ENCODE measurements at regions not wholly inside any gene's neighbourhood (a gene's known extent, or its start where the extent isn't known, plus 50 kb on each side); places are given as distances from the start of the nearest gene placed in this dataset.
A peak's percentile ranks its signal among the peaks of the same experiment; 100 is the strongest.

DNA sequence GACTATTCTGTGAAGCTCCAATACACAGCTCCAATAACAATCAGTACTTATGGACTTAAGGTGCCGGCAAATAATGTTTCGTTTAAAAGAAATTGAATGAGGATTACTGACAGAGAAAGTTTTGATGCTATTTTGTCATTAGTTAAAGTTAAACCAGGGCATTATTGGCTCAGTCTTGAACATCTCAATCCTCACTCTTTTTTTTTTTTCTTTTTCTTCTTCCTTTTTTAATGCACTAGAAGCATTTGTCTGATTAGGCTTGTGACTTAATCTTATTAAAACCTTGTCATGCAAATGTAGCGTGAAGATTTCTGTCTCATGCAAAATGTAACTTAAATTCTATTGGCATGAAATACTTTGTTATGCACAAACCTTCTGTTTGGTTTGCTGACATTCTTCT lies 346.8 kb upstream of the ADGRL2 start:
- H3K4ac ChIP-seq (ENCODE audit: low read depth in 1 of 2, low read length in 2 of 2): no peak overlapping the region
- H3K4me2 ChIP-seq (ENCODE audit: low read length, poor library complexity, severe bottlenecking): no peak overlapping the region
- H3K9ac ChIP-seq (ENCODE audit: low read length): no peak overlapping the region
- WGBS: no CpG with 5 or more reads among the region's 3 CpGs
- no peak overlapping the region for H3K27ac ChIP-seq (ENCODE audit: low read length, poor library complexity, severe bottlenecking)
- no peaks in the 10 kb centered on the region for H3K4me1 ChIP-seq (ENCODE audit: control insufficient read depth, insufficient read depth, low read depth, low read length)
- no peak overlapping the region for H4K91ac ChIP-seq (ENCODE audit: low read length)
- no peaks in the 10 kb centered on the region for H3K9me3 ChIP-seq (ENCODE audit: control insufficient read depth, low read length)
- H4K8ac ChIP-seq (ENCODE audit: low read length): no peak overlapping the region
- no peaks in the 10 kb centered on the region for H3K27me3 ChIP-seq (ENCODE audit: control insufficient read depth in 1 of 2, insufficient read depth in 1 of 2, low read length in 2 of 2)
- H2BK15ac ChIP-seq (ENCODE audit: low read depth, poor library complexity, severe bottlenecking): no peak overlapping the region
- DNase-seq: no peak
- H3K79me1 ChIP-seq (replicated peaks; ENCODE audit: low read length, poor library complexity, severe bottlenecking): no peaks in the 10 kb centered on the region
- no peak overlapping the region for H3K18ac ChIP-seq (ENCODE audit: low read depth in 1 of 2, low read length in 2 of 2)
- no peak overlapping the region for H2AK5ac ChIP-seq (ENCODE audit: low read length, severe bottlenecking)
- no peak overlapping the region for H2BK120ac ChIP-seq (ENCODE audit: low read depth, low read length)
- H2BK5ac ChIP-seq (ENCODE audit: low read depth, low read length, poor library complexity, severe bottlenecking): no peak overlapping the region
- H3K23ac ChIP-seq (ENCODE audit: low read length in 2 of 2): no peak overlapping the region
- H2BK12ac ChIP-seq (ENCODE audit: low read length in 2 of 2): no peak overlapping the region
- H3K14ac ChIP-seq (ENCODE audit: low read length in 2 of 2): no peak overlapping the region
- H3K4me3 ChIP-seq (ENCODE audit: insufficient read depth in 1 of 2, low read depth in 1 of 2, low read length in 2 of 2): no peak overlapping the region
- H3K36me3 ChIP-seq (ENCODE audit: control insufficient read depth in 1 of 2, insufficient read depth in 2 of 2, low read depth in 1 of 2, low read length in 2 of 2): no peaks in the 10 kb centered on the region
- H2AFZ ChIP-seq (ENCODE audit: low read depth, low read length): no peak overlapping the region

DNA sequence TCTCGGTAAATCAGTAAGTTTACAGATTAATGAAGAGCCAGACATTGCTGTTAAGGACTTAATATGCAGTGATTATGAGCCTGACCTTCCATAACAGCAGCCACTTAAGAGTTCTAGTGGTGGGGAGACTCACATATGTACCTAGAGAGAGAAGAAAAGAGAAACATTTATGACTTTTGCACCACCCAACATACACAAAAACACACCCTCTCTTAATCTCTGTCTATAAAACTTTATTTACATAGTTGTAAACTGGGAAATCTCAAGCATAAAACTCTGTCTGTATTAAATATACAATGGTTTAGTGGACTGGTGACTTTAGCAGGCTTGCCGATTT lies 347.4 kb upstream of the ADGRL2 start:
- H3K4me3 ChIP-seq (ENCODE audit: insufficient read depth in 1 of 2, low read depth in 1 of 2, low read length in 2 of 2): no peak overlapping the region
- H2BK5ac ChIP-seq (ENCODE audit: low read depth, low read length, poor library complexity, severe bottlenecking): no peak overlapping the region
- H3K4ac ChIP-seq (ENCODE audit: low read depth in 1 of 2, low read length in 2 of 2): no peak overlapping the region
- no peak overlapping the region for H3K27ac ChIP-seq (ENCODE audit: low read length, poor library complexity, severe bottlenecking)
- H3K36me3 ChIP-seq (ENCODE audit: control insufficient read depth in 1 of 2, insufficient read depth in 2 of 2, low read depth in 1 of 2, low read length in 2 of 2): no peaks in the 10 kb centered on the region
- no peaks in the 10 kb centered on the region for H3K9me3 ChIP-seq (ENCODE audit: control insufficient read depth, low read length)
- H3K4me2 ChIP-seq (ENCODE audit: low read length, poor library complexity, severe bottlenecking): peak overlapping the region; percentile 29
- H2BK15ac ChIP-seq (ENCODE audit: low read depth, poor library complexity, severe bottlenecking): no peak overlapping the region
- H3K23ac ChIP-seq (ENCODE audit: low read length in 2 of 2): no peak overlapping the region
- no peaks in the 10 kb centered on the region for H3K79me1 ChIP-seq (replicated peaks; ENCODE audit: low read length, poor library complexity, severe bottlenecking)
- no peak overlapping the region for H2BK120ac ChIP-seq (ENCODE audit: low read depth, low read length)
- H4K8ac ChIP-seq (ENCODE audit: low read length): no peak overlapping the region
- H3K9ac ChIP-seq (ENCODE audit: low read length): no peak overlapping the region
- no peak overlapping the region for H2BK12ac ChIP-seq (ENCODE audit: low read length in 2 of 2)
- H3K18ac ChIP-seq (ENCODE audit: low read depth in 1 of 2, low read length in 2 of 2): no peak overlapping the region
- no peak overlapping the region for H2AFZ ChIP-seq (ENCODE audit: low read depth, low read length)
- DNase-seq: no peak
- no peak overlapping the region for H2AK5ac ChIP-seq (ENCODE audit: low read length, severe bottlenecking)
- no peak overlapping the region for H4K91ac ChIP-seq (ENCODE audit: low read length)
- H3K4me1 ChIP-seq (ENCODE audit: control insufficient read depth, insufficient read depth, low read depth, low read length): no peaks in the 10 kb centered on the region
- H3K27me3 ChIP-seq (ENCODE audit: control insufficient read depth in 1 of 2, insufficient read depth in 1 of 2, low read length in 2 of 2): no peaks in the 10 kb centered on the region
- 84% methylated on average over 1 of the region's 2 CpGs for WGBS
- H3K14ac ChIP-seq (ENCODE audit: low read length in 2 of 2): no peak overlapping the region

DNA sequence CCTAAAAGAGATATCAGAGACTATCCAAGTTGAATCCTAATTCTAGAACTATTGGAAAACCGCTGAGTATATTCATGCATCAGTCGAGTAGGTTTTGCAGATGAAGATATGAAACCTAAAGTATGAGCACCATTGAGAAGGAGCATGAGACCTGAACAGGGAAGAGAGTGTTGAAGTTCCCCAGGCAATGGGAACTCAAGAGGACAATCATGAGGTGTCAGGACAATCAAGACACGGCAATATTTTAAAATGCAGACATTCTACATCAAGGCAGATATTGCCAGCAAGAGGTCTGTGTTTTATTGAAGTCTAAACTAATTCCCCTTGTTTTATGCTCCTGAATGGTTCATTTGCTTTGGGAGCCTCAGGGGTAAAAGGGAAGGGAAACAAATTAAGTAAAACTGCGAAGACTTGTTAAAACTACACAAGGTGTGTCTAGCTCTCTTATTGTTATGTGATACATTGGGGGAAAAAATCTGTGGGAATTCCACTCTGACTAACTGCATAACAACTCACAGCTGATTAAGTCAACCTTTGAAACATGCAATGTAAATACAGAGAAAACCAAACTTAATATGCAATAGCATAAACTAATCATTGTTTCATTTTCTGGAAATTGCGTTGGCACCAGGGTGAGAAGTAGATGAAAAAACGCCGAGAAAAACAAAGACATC lies 347.9 kb upstream of the ADGRL2 start:
- Histone ChIP-seq H2BK15ac (ENCODE audit: low read depth, poor library complexity, severe bottlenecking) (no peak overlapping the region), H3K4me3 (ENCODE audit: insufficient read depth in 1 of 2, low read depth in 1 of 2, low read length in 2 of 2) (no peak overlapping the region), H3K9me3 (ENCODE audit: control insufficient read depth, low read length) (no peaks in the 10 kb centered on the region), H2AFZ (ENCODE audit: low read depth, low read length) (no peak overlapping the region), H4K91ac (ENCODE audit: low read length) (no peak overlapping the region), H3K27me3 (ENCODE audit: control insufficient read depth in 1 of 2, insufficient read depth in 1 of 2, low read length in 2 of 2) (no peaks in the 10 kb centered on the region), H3K14ac (ENCODE audit: low read length in 2 of 2) (no peak overlapping the region), H2AK5ac (ENCODE audit: low read length, severe bottlenecking) (no peak overlapping the region), H3K4me1 (ENCODE audit: control insufficient read depth, insufficient read depth, low read depth, low read length) (no peaks in the 10 kb centered on the region), H3K9ac (ENCODE audit: low read length) (no peak overlapping the region), H3K4ac (ENCODE audit: low read depth in 1 of 2, low read length in 2 of 2) (no peak overlapping the region), H3K27ac (ENCODE audit: low read length, poor library complexity, severe bottlenecking) (no peak overlapping the region), H3K18ac (ENCODE audit: low read depth in 1 of 2, low read length in 2 of 2) (peak overlapping the region in 1 of 2 experiments; percentile 2), H3K79me1 (replicated peaks; ENCODE audit: low read length, poor library complexity, severe bottlenecking) (no peaks in the 10 kb centered on the region), H2BK5ac (ENCODE audit: low read depth, low read length, poor library complexity, severe bottlenecking) (no peak overlapping the region), H4K8ac (ENCODE audit: low read length) (no peak overlapping the region), H3K4me2 (ENCODE audit: low read length, poor library complexity, severe bottlenecking) (peak overlapping the region; percentile 29), H3K36me3 (ENCODE audit: control insufficient read depth in 1 of 2, insufficient read depth in 2 of 2, low read depth in 1 of 2, low read length in 2 of 2) (no peaks in the 10 kb centered on the region), H2BK120ac (ENCODE audit: low read depth, low read length) (no peak overlapping the region), H2BK12ac (ENCODE audit: low read length in 2 of 2) (no peak overlapping the region), H3K23ac (ENCODE audit: low read length in 2 of 2) (no peak overlapping the region)
- WGBS: 88% methylated on average over 5 of the region's 7 CpGs
- DNase-seq: peak; percentile 33

DNA sequence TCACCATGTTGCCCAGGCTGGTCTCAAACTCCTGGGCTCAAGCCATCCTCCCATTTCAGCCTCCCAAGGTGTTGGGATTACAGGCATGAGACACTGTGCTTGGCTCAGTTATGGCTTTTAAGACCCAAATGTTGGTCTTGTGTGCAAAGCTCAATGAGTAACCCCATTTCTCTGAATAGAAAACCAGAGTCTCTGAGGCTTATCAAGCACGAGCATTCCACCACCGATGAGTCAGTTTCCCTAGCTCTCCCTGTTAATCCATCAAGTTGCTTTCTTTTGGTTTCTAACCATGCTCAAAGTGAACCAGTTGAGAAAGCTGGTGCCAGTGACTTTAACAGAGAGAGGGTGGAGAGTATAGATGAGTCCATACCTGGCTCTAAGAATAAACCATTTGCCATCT lies 350.9 kb upstream of the ADGRL2 start:
- no peak overlapping the region for H2BK12ac ChIP-seq (ENCODE audit: low read length in 2 of 2)
- no peaks in the 10 kb centered on the region for H3K36me3 ChIP-seq (ENCODE audit: control insufficient read depth in 1 of 2, insufficient read depth in 2 of 2, low read depth in 1 of 2, low read length in 2 of 2)
- no peaks in the 10 kb centered on the region for H3K79me1 ChIP-seq (replicated peaks; ENCODE audit: low read length, poor library complexity, severe bottlenecking)
- no peak overlapping the region for H3K14ac ChIP-seq (ENCODE audit: low read length in 2 of 2)
- H3K18ac ChIP-seq (ENCODE audit: low read depth in 1 of 2, low read length in 2 of 2): no peak overlapping the region
- H2BK15ac ChIP-seq (ENCODE audit: low read depth, poor library complexity, severe bottlenecking): no peak overlapping the region
- no peak overlapping the region for H2BK120ac ChIP-seq (ENCODE audit: low read depth, low read length)
- H2AFZ ChIP-seq (ENCODE audit: low read depth, low read length): no peak overlapping the region
- H3K9ac ChIP-seq (ENCODE audit: low read length): no peak overlapping the region
- H4K8ac ChIP-seq (ENCODE audit: low read length): no peak overlapping the region
- no peak overlapping the region for H3K23ac ChIP-seq (ENCODE audit: low read length in 2 of 2)
- 63% methylated on average over 2 of the region's 2 CpGs for WGBS
- no peak overlapping the region for H3K27ac ChIP-seq (ENCODE audit: low read length, poor library complexity, severe bottlenecking)
- no peaks in the 10 kb centered on the region for H3K4me1 ChIP-seq (ENCODE audit: control insufficient read depth, insufficient read depth, low read depth, low read length)
- no peak overlapping the region for H3K4me2 ChIP-seq (ENCODE audit: low read length, poor library complexity, severe bottlenecking)
- no peak overlapping the region for H3K4me3 ChIP-seq (ENCODE audit: insufficient read depth in 1 of 2, low read depth in 1 of 2, low read length in 2 of 2)
- H3K27me3 ChIP-seq (ENCODE audit: control insufficient read depth in 1 of 2, insufficient read depth in 1 of 2, low read length in 2 of 2): no peaks in the 10 kb centered on the region
- DNase-seq: peak; percentile 45
- no peaks in the 10 kb centered on the region for H3K9me3 ChIP-seq (ENCODE audit: control insufficient read depth, low read length)
- no peak overlapping the region for H2BK5ac ChIP-seq (ENCODE audit: low read depth, low read length, poor library complexity, severe bottlenecking)
- no peak overlapping the region for H3K4ac ChIP-seq (ENCODE audit: low read depth in 1 of 2, low read length in 2 of 2)
- H4K91ac ChIP-seq (ENCODE audit: low read length): no peak overlapping the region
- no peak overlapping the region for H2AK5ac ChIP-seq (ENCODE audit: low read length, severe bottlenecking)

Measured in mesenchymal stem cell (in vitro differentiated cells and primary cell).